ENCODE measurements at regions not wholly inside any gene's neighbourhood (a gene's known extent, or its start where the extent isn't known, plus 50 kb on each side); places are given as distances from the start of the nearest gene placed in this dataset.
"Not testable (repeated sequence)": the region's sequence is repeated elsewhere in the genome, so short reads cannot be mapped to it uniquely, and the experiment has no call there.

DNA sequence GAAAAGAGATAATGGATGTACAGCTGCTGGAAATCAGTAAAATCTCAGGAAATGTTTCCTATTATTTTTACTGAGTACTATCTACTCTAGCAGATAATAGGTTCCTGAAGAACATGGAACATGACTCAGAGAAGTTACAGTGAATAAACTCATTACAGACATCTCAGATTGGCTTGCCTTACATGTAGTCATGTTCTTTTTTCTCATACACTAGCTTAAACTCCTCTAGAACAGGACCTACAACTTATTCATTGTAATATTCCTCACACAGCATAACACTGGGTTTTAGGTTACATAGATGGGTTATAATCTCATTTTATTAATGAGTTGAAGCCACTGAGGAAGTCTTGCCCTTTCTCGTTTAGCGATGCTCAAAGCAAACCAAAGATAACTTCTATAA is 86.9 kb upstream of the BMP2K start:
- in situ Hi-C loops (cut with HindIII; ENCODE audit: low pct_unique_long_range_greater_than_20kb, low sequenced_read_pairs) = no loop called here
- no peak for DNase-seq (ENCODE audit: low read depth)

- in situ Hi-C loops (cut with HindIII; ENCODE audit: low pct_unique_long_range_greater_than_20kb, low sequenced_read_pairs) = no loop called here
- DNase-seq (ENCODE audit: low read depth) = peak; percentile 71
Observed at GRCh38 chr4:78689700-78690323, 86.3 kb upstream of the BMP2K start.

DNA sequence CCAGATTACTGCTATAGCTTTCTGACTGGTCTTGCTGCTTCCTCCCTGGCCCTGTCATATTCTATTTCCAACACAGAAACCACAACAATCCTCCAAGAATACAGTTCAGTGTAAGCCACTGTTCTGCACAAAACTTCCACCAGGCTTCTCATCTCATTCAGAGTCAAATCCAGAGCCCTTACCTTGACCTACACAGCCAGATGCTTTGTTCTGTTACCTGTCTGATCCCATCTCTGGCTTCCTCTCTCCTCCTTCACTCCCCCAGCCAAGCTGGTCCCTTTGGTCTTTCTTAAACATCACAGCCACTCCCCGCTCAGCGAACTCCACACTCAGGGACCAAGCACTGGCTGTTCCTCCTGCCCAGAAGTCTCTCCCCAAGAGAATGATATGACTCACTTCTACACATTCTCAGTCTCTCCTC is 84.8 kb upstream of the BMP2K start:
- in situ Hi-C loops (cut with HindIII; ENCODE audit: low pct_unique_long_range_greater_than_20kb, low sequenced_read_pairs) = no loop called here

DNA sequence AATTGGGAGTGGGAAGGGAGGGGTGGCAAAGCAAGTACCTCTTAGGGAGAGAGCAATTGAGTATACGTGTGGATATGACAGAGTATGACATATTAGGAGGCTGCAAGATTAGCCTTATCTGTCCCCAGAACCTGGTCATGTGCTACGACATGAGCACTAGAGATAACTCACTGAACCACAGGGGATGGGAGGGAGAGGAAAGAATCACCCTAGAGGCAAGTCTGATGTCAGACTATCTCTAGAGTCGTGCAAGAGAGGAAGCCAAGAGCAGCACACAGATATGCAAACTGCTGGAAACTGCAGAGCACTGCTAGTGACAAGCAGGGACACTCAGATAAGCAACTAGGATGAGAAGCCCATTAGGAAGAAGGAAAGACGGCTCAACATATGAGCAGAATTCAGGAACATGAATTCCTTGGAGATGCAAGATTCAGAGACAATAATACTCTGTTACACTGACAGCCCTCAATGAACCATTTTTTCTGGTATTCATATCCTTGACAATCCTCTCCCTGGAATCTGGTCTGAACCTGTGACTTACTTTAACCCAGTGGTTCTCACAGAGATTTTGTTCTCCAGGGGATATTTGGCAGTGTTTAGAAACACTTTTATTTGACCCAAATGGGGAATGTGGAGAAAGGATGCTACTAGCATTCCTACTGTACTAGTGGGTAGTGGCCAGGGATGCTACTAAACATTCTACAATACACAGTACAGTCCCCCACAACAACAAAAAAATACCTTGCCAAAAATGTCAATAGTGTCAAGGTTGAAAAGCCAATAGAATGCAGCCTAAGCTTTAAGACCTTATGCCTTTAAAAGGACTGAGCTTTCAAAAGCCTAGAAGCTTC is 84.0 kb upstream of the BMP2K start:
- in situ Hi-C loops (cut with HindIII; ENCODE audit: low pct_unique_long_range_greater_than_20kb, low sequenced_read_pairs) = no loop called here
- DNase-seq (ENCODE audit: low read depth) = no peak

More for the DNA sequence above, 84.8 kb upstream of the BMP2K start:
- DNase-seq (ENCODE audit: low read depth) = no peak

DNA sequence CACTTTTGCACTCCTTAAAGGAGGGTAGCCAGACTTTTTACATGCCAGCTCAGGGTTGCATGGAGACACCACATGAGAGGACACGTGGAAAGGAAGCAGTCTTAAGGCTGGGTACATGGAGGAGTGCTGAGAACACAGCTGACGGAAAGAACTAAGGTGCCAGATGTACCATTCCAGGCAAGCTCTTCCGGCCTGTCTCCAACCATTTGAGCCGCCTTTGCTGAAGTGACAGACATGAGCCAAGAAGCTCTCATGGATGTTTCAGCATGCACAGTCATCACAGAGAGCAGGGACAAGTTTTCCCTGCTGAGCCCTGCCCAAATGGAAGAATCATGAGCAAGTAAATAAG is 83.4 kb upstream of the BMP2K start:
- no peak for DNase-seq (ENCODE audit: low read depth)

DNA sequence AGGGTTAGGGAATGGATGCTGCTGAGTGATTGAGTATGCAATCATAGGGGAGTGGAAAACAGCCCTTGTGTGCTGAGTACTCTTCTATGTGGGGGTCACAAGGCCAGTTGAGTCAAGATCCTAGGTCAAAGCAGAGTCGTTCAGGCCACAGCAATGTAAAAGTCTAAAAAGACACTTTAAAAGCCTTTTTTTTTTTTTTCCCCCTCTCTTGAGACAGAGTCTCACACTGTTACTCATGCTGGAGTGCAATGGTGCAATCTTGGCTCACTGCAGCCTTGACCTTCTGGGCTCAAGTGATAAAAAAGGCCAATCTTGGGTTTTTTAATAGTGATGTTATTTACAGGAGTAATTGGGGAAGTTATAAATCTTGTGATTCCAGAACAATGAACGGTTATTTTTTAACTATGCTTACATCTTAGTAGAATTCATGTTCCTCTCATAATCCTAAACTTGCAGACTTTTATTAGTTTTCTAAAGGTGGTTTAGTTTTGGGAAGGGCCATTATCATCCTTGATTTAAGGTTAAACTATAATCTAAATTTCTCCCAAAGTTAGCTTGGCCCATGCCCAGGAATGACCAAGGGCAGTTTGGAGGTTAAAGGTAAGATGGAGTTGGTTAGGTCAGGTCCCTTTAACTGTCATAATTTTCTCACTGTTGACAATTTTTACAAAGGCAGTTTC is 82.2 kb upstream of the BMP2K start:
- no peak for DNase-seq (ENCODE audit: low read depth)
- in situ Hi-C loops (cut with HindIII; ENCODE audit: low pct_unique_long_range_greater_than_20kb, low sequenced_read_pairs) = no loop called here

More for the DNA sequence above, 83.4 kb upstream of the BMP2K start:
- in situ Hi-C loops (cut with HindIII; ENCODE audit: low pct_unique_long_range_greater_than_20kb, low sequenced_read_pairs) = no loop called here

DNA sequence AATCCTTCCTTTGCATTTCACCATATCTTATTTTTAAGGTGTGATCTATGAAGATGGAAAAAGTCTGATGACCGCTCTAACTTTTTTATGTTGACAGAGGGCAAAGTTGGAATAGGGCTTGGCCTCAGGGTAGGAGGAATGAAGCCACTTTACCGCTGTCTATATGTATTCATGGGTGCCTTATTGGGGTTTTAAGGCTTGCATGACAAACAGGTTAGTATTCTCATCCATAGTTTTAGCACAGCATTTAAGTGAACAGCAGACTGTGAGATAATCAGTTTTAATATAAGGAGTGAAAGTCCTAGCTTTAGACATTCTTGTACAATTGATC is 81.7 kb upstream of the BMP2K start:
- in situ Hi-C loops (cut with HindIII; ENCODE audit: low pct_unique_long_range_greater_than_20kb, low sequenced_read_pairs) = no loop called here
- DNase-seq (ENCODE audit: low read depth) = no peak

- DNase-seq (ENCODE audit: low read depth) = no peak
- in situ Hi-C loops (cut with HindIII; ENCODE audit: low pct_unique_long_range_greater_than_20kb, low sequenced_read_pairs) = no loop called here
Observed at GRCh38 chr4:78695910-78696309, 80.2 kb upstream of the BMP2K start.

DNA sequence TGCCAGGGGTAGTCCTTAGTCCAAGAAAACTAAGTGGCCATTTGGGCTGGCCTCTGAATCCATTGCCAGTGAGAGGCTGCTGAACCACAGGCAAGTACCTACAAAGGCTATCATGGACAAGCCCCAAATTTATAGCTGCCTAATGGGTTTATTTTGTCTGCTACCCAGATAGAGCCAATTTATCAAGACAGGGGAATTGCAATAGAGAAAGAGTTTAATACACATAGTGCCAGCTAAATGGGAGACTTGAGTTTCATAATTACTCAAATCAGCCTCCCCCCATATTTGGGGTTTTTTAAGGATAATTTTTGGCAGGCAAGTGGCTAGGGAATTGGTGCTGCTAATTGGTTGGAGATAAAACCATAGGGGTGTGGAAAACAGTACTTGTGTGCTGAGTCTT is 73.1 kb upstream of the BMP2K start:
- in situ Hi-C loops (cut with HindIII; ENCODE audit: low pct_unique_long_range_greater_than_20kb, low sequenced_read_pairs) = no loop called here
- DNase-seq (ENCODE audit: low read depth) = no peak

DNA sequence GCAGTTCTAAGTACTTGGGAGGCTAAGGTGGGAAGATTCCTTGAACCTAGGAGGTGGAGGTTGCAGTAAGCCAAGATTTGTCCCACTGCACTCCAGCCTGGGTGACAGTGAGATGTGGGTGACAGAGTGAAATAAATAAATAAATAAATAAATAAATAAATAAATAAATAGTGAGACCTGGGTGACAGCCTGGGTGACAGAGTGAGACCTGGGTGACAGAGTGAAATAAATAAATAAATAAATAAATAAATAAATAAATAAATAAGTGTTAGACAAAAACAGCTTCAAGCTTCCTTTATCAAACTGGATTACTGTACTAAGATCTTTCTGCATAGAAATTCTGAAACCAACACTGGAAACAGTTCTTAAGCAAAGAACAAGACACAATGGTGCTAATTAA is 71.8 kb upstream of the BMP2K start:
- in situ Hi-C loops (cut with HindIII; ENCODE audit: low pct_unique_long_range_greater_than_20kb, low sequenced_read_pairs) = no loop called here
- DNase-seq (ENCODE audit: low read depth) = no peak

- no peak for DNase-seq (ENCODE audit: low read depth)
- in situ Hi-C loops (cut with HindIII; ENCODE audit: low pct_unique_long_range_greater_than_20kb, low sequenced_read_pairs) = no loop called here
Observed at GRCh38 chr4:78704981-78705683, 71.0 kb upstream of the BMP2K start.

- no peak for DNase-seq (ENCODE audit: low read depth)
- in situ Hi-C loops (cut with HindIII; ENCODE audit: low pct_unique_long_range_greater_than_20kb, low sequenced_read_pairs) = no loop called here
Observed at GRCh38 chr4:78706302-78706701, 69.8 kb upstream of the BMP2K start.

DNA sequence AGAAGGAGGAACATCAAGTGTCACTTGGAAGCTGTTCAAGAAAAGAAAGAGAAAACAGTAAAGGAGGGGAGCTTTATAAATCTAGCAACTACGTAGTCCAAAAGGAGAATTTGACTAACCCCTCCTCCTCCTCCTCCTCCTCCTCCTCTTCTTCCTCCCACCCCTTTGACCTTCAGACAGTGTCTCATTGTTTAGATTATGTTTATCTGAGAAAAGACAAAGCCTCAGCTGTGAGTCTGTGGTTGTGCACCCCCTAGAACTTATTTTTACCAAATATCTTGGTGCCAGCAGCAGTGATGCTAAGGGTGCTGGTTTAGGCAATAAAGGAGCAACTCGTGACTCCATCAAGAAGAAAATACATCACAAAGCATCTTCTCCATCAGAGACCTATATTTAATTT is 68.9 kb upstream of the BMP2K start:
- DNase-seq (ENCODE audit: low read depth) = no peak
- in situ Hi-C loops (cut with HindIII; ENCODE audit: low pct_unique_long_range_greater_than_20kb, low sequenced_read_pairs) = no loop called here

DNA sequence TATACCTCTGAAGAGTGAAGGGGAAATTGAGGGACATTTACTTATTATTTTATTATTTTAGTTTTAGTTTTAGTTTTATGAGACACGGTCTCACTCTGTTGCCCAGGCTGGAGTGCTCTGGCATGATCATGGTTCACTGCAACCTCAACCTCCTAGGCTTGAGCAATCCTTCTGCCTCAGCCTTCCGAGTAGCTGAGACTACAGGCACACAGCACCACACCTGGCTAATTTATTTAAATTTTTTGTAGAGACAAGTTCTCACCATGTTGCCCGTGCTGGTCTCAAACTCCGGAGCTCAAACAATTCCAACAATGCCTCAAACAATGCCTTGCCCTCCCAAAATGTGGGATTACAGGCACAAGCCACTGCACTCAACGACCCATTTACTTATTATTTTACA is 68.4 kb upstream of the BMP2K start:
- DNase-seq (ENCODE audit: low read depth) = no peak
- in situ Hi-C loops (cut with HindIII; ENCODE audit: low pct_unique_long_range_greater_than_20kb, low sequenced_read_pairs) = no loop called here

DNA sequence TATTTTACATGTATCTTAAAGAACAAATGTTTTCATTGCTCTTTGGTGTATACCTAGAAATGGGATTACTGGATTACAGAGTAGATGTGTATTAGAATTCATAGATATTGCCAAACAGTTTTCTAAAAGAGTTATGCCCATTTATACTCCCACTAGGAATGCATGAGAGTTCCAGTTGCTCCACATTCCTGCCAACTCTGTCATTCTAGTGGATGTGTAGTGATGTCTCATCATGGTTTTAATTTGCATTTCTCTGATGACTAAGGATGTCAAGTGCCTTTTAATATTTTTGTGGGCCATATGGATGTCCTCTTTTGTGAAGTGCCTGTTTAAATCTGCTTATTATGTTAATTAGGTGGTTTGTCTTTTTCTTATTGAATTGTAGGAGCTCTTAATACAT is 65.6 kb upstream of the BMP2K start:
- in situ Hi-C loops (cut with HindIII; ENCODE audit: low pct_unique_long_range_greater_than_20kb, low sequenced_read_pairs) = no loop called here
- DNase-seq (ENCODE audit: low read depth) = no peak

- in situ Hi-C loops (cut with HindIII; ENCODE audit: low pct_unique_long_range_greater_than_20kb, low sequenced_read_pairs) = no loop called here
- DNase-seq (ENCODE audit: low read depth) = no peak
Observed at GRCh38 chr4:78711676-78712075, 64.5 kb upstream of the BMP2K start.

DNA sequence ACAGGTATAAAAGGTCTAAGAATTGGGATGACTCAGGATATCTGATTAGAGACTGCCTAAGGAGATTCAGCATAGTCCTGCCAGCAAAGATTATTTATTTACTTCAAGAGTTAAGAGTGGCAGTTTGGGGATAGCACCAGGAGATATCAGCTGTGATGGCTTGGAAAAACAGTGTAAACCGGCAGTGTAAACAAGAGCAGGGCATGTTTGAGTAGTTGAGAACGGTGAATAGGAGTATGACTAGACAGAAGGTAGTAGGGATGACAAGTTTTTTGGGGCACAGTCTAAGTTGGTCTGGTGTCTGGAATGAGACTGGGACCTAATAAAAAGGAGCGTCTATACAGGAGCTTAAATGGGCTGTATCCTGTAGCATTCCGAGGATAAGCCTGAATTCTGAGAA is 61.6 kb upstream of the BMP2K start:
- in situ Hi-C loops (cut with HindIII; ENCODE audit: low pct_unique_long_range_greater_than_20kb, low sequenced_read_pairs); DNase-seq (ENCODE audit: low read depth): not testable (repeated sequence)

GRCh38 chr4:78715372-78715771 is 60.8 kb upstream of the BMP2K start:
- in situ Hi-C loops (cut with HindIII; ENCODE audit: low pct_unique_long_range_greater_than_20kb, low sequenced_read_pairs); DNase-seq (ENCODE audit: low read depth): not testable (repeated sequence)

- DNase-seq (ENCODE audit: low read depth); in situ Hi-C loops (cut with HindIII; ENCODE audit: low pct_unique_long_range_greater_than_20kb, low sequenced_read_pairs): not testable (repeated sequence)
Observed at GRCh38 chr4:78717712-78718111, 58.4 kb upstream of the BMP2K start.

Measured in Caki2 (cell line).